CD4-positive, alpha-beta T cell treated with Interleukin-15 for 1 hour (primary cell): ENCODE measurements at regions not wholly inside any gene's neighbourhood (a gene's known extent, or its start where the extent isn't known, plus 50 kb on each side); places are given as distances from the start of the nearest gene placed in this dataset.
"Not testable (repeated sequence)": the region's sequence is repeated elsewhere in the genome, so short reads cannot be mapped to it uniquely, and the experiment has no call there.

ENCODE experiments used
- DNase-seq: peaks from one replicate; pipeline ENCODE4 v3.0.0-alpha.2; 2020

DNA sequence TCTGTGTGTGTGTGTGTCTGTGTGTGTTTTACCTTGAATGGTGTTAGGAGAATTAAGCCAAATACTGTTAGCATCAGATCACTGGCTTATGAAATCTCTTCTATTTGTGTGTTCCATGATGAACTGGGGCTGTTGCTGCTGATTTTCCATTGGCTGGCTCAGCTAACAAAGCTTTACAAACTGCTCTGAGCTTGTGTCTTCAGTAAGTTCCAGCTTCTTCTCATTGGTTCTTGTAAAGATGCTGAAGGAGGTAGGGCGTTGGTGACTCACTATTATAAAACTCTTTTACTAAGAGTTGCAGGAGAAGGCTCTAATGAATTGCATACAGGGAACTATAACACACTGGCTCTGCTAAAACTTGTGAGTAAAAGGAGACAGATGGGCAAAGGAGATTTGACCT is 136.4 kb upstream of the PRKCQ start:
- no peak for DNase-seq

DNA sequence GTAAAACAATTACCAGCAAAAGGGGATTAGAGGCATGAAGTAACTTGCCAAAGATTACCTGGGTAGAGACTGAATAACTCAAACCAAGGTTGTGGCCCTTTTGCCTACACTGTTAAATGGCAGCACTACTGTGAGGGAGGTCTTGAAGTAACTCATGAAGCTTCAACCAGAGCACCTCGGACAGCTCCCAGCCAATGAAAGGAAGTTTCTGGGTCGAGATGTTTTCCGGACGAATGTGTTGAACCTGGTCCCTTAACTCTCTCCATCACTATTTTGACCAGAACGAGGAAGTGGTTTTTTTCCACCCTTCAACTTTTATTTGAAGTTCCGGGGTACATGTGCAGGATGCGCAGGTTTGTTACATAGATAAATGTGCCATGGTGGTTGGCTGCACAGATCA is 133.6 kb upstream of the PRKCQ start:
- DNase-seq: no peak

DNA sequence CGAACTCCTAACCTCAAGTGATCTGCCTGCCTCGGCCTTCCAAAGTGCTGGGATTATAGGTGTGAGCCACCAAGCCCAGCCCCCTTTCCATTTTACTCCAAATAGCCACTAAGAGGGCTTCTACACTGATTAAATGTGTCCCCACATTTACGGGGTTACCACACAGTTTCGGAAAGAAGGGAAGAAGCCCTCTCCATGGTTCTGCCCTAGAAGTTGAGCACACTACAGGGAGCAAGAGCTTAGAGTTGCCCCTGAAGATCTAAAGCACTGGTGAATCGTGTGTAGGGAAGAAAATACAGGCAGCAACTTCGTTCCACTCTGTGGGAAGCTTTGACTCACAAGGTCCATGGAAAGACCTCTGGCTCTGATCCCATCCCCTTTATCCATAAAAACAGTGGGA is 133.0 kb upstream of the PRKCQ start:
- no peak for DNase-seq

DNA sequence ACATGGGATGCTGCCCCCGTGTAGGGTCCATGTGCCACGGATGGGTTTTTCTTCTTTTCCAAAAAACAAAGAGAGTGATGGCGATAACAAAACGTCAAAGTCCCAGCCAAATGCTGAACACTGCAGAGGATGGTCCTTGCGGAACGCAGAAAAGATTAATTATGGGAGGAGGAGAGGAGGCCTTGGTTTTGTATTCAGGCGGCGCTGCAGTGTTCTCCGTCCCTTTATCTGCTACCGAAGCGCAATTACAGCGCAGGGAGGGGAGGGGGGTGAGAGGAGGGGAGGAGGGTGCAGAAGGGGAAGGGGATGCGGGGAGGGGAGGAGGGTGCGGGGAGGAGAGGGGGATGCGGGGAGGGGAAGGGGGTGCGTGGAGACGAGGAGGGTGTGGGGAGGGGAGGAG is 131.8 kb upstream of the PRKCQ start:
- DNase-seq: no peak

DNA sequence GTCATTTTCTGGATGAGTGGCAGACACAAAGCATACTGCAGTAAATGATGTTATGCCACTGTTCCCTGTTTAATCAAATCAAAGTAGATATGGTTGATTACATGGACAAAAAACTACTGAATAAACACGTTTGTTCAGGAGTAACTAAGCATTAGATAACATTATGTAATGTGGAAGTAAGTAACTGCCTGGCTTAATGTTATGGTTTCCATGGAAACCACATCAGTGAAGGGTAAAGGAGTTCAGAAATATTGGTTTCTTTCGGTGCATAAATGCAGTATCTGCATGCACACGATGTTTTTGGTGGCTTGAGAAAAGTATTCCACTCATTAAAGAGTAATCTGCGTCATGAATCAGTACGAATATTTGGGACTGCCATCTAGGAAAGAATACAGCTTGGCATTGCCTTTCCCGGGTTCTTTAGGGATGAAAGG is 131.3 kb upstream of the PRKCQ start:
- no peak for DNase-seq

DNA sequence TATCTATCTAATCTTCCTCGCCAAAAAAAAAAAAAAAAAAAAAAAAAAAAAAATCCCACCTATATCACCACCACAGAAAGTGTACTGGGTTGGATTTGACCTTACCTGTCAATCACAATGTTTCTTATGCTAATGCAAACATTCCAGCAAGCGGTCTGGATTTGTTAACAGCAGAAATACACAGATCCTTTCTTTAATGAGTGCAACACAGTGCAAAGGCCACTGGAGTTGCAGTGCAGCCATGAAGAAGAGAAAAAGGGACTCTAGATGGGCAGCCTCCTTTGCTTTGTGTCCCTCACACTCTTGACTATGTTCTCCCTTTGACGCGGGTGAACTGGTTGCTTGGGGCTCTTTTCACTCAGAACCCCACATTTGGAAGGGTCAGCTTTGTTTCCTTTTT is 127.3 kb upstream of the PRKCQ start:
- no peak for DNase-seq

DNA sequence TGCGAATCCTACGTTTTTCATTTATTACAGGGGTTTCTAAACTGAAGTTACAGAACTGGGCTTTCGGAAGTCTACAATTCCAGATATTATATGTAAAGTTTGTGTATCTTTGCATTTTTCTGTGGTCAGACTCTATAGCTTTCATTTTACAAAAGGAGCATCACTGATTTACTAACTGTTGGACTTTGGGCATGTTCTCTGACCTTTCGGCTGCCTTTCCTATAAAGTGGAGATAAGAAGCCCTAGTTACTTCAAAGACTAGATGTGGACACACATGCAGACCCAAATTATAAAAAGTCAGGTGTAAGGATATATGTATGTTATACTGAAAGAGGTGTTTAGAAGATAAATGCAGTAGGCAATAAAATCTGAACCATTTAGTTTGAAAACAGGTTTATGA is 126.6 kb upstream of the PRKCQ start:
- no peak for DNase-seq

DNA sequence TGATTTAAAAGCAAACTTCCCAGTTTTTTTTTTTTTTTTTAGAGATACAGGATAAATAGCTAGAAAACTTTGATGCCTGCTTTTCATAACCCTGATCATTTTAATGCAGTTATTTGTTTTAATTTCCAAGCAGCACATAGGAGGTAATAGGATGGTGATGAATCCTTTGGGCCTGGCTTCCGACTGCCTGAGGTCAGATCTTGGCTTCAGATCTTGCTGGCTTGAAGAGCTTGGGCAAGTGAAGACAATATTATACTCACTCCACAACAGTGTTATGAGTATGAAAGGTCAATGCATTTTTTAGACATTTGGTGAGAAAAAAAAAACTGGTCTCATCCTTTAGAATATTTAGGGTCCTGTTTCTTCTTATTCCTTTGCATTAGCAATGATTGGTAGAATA is 124.8 kb upstream of the PRKCQ start:
- DNase-seq: no peak

DNA sequence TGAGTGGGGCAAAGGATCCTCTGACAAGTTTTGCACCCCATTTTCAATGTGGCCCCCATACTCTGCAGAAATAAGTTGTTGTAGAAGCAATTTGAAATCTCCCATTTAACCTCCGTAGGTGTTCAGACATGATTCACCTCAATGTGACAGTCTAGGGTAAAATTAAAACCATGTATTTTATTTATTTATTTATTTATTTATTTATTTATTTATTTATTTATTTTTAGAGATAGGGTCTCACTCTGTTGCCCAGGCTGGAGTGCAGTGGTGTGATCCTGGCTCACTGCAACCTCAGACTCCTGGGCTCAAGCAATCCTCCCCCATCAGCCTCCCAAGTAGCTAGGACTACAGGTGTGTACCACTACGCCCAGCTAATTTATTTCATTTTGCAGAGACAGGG is 122.8 kb upstream of the PRKCQ start:
- DNase-seq: not testable (repeated sequence)

DNA sequence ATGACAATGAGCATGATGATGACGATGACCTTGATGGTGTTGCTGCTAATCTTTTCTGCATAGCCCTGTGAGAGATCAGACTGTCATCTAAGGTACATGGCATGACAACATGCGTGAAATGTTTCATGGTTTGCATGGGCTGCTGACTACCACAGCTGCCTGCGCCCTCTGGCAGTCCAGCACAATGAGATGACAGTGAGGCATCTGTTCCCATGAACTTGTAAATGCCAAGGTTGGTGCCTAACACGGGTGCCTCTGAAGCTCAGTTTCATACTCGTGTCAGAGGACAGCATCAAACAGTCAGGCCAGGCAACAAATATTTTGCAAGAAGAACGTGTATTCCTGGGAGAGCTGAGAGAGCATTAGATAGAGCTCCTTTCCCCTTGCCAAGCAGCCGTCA is 122.0 kb upstream of the PRKCQ start:
- DNase-seq: no peak

DNA sequence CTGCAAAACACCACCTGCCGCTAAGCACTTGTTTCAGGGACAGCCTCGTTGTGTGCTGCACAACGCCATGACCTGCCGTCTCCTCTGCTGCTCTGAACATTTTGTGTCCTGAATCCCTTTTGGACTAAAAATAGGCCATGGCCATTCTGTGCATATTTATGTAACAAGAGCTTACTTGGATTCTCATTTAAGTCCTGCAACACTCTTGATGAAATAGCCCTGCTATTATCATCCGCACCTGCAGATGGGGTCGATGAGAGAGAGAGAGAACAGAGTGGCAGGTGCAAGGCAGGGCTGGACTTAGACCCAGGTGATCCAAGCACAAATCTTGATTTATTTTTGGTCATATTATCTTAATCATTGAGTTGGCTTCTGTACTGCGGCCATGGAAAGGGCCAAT is 121.2 kb upstream of the PRKCQ start:
- no peak for DNase-seq

DNA sequence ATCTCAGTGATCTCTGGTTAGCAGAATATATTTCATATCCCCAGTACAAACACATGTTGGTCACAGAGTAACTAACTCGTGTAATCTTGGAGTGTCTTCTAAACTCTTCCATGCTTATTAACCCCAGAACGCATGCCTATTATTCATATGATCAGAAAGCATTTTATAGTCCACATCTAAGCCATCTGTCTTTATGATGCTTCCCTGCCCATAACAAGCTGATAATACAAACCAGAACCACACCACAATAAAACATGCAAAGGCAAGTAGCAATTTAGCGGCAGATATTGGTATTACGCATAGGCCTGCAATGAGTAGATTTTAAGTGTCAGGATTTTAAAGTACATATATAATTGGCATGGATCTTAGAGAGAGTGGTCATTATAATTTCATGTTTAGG is 120.0 kb upstream of the PRKCQ start:
- DNase-seq: no peak

DNA sequence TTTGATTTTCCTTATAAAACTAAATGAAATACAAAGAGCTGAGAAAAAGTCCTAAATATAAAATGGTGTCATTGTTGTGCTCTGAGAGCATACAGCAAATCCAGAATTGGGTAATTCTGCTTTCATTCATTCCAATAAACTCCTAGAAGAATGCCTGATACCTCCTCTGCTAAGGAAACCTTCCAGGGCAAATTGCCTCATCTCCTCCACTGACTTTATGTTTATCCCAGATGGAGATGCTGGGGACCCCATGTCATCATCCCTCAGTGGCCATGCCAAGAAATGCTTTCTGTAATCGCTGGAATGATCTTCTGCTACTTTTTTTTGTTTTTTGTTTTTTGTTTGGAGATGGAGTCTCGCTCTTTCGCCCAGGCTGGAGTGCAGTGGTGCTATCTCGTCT is 119.3 kb upstream of the PRKCQ start:
- no peak for DNase-seq

DNA sequence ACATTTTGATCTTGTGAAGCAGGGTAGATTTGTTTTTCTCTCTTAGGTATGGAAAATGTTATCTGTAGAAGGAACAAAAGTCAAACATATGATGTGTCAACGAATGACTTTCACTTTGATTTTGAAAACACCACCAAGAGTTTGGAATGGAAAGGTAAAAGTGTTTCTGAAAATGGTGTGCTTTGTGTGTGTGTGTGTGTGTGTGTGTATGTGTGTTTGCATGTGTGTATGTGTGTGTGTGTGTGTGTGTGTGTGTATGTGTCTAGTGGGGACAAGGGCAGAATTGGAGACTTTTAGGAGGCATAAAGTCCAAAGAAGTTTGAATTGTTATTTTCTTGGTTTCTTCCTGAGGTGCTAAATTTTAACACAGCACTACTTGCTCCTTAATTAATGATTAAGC is 115.4 kb upstream of the PRKCQ start:
- no peak for DNase-seq

DNA sequence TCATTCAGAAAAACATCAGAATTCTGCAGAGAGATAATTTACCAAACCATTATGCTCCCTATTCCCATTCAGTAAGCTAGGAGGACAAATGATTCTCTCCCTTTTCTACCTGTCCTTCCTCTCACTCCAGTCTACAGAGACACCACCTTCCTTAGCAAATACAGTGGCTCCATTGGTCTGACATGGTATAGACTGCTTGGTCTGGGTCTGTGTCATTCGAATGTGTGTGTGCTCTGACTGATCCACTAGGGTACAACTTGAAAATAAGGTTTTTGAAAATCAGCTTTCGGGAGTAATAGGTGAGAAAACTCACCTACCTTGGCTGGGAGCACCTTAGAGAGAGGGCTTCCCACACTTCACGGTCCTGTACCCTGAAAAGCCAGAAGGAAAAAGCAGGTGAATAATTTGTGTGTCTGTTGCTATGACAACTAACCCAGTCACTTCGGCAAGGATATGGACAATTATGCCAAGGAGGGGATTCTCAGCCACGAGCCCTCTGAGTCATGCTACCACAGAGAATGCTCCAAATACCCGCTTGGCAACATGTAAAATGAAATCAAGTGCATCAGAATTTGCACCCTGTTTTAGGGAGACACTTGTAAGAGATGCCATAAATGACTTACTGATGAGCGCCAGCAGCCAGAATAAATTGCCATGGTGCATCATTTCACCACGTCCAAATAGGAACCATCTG is 114.5 kb upstream of the PRKCQ start:
- no peak for DNase-seq

DNA sequence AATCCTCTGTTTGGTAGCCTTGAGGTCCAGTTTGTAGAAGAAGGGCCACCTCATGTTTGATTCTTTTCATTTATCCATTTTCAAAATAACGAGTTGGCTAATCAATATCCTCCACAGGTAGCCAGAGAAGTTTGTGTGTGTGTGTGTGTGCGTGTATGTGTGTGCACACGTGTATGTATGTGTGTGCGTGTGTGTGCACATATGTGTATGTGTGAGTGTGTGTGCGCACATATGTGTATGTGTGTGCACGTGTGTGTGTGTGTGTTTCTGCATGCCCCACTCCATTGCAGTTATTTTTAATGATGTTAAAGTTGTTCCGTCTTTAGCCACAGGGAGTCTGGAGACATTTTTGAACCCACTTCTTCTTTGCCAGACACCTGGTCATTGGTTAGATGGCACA is 112.8 kb upstream of the PRKCQ start:
- DNase-seq: no peak

DNA sequence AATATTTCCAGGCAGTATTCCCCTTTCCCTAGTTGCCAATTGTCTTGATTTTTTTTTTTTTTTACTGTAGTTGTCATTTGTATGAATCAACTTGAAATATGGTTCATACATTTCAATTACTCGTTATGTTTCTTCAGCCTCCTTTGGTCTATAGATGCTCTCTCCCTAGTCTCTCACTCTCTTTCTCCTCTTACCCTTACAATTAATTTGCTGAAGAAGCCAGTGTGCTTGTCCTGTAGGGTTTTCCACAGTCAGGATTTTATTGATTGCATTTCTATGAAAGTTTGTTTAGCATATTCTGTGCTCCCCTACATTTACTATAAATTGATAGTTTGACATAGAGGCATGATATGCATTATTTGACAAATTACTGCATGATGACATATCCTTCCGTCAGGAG is 112.0 kb upstream of the PRKCQ start:
- DNase-seq: no peak

DNA sequence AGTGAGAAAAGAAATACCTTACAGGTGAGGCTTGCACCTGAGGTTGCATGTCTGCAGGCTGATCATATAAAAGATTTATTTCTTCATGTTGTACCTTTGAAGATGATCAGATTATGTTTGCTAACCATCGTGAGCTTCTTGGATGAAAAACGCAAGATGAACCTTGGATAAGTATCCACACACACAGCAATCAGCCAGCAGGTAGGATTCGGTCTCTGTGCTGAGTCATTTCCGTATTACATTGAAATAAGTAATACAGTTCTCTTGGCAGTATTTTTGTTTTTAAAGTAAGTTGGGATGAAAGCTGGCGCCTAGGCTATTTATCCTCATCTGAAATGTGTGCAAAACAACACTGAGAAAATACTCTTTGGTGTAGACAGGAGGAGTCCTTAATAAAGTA is 109.0 kb upstream of the PRKCQ start:
- no peak for DNase-seq

DNA sequence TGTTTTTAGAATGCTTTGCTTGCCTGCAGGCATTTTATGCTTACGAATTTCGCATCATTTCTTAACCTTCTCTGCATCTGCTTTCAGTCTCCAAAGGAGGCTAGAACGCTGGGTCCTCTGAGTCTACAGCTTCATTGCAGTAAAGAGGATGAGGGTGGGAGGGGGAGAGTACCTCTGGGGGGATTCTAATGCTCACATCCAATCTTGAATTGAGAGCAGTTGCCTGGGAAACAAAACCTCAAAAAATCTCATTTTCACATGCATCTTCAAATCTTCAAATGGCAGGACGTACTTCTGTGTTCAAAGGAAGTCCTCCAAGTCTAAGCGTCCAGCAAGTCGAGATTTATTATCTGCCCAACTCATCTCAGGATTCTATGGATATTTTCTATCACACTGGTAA is 100.7 kb upstream of the PRKCQ start:
- no peak for DNase-seq

DNA sequence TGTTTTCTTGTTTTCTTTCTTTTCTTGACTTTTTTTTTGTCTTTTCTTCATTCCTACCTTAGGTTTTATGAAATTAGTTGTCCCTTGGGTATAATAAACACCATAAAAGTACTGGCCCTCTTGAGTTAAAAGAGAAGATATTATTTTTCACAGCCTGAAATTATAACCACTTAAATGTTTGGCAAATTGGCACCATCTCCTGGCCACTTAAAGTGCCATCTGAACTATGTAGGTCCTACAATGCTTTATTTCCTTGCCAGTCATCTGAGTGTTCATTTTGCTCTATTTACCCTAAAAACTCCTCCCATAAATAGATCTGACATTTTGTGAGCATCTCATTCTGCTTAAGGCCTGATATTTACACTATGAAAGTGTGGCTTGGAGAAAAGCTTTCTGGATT is 98.9 kb upstream of the PRKCQ start:
- no peak for DNase-seq

DNA sequence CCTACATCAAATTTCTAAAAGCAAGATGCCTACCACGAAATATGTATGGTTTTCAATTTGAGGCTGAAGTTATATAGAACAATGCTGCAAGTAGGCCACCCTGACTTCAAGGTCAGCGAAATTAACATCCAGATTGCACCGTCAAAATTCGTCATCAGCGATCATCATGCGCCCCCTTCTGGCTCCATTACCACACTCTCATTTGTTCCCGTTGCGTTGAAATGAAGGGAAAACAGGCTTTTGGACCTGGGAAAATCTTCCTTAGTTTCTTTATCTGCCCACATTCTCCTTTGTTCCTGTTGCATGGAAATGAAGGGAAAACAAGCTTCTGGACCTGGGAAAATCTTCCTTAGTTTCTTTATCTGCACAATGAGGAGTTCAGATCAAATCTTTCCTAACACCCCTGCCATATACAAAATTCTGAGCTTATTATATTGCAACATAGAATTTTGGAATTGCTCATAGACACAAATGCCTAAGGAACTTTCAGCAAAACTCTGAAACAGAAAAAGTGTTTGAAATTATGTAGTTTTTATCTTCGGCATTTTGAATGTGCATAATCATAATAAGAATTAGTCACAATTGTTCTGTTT is 98.2 kb upstream of the PRKCQ start:
- peak; percentile 21 for DNase-seq

DNA sequence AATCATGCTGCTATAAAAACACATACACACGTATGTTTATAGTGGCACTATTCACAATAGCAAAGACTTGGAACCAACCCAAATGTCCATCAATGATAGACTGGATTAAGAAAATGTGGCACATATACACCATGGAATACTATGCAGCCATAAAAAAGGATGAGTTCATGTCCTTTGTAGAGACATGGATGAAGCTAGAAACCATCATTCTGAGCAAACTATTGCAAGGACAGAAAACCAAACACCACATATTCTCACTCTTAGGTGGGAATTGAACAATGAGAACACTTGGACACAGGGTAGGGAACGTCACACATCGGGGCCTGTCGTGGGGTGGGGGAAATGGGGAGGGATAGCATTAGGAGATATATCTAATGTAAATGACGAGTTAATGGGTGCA is 97.1 kb upstream of the PRKCQ start:
- DNase-seq: not testable (repeated sequence)

DNA sequence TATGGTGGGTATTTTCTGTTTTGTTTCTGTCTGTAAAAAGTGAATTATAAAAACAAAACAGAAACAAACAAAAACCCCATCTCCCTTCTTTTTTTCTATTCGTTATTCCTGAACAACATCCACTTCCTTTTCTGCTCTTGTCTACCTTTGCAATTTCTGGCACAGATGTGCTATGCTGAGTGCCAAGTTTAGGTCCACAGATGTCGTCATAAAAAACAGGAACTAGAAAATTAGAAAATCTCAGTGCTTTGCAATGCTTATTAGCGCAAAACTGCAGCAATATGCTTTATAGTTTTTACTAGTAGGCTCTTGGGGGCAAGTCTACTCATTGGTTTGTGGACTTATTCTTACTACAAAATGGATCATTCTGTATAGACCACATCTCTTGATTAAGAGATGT is 94.2 kb upstream of the PRKCQ start:
- DNase-seq: no peak

DNA sequence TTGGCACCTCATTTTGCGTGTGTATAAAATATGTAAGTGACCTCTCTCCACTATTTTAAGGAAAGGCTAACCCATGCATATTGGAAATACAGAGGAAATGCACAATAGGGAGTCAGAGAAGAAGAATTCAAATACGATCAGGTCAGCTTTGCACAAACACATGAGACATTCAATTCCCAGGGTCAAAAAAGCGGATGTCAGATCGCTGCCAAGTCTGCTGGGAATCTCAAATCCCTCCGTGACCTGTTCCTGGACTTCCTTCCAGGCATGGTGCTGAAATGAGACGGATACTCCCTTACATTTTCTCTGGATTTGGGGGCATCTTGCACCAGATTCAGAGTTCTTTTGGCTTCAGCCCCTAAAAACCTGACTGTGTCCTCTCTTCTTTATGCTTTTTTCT is 91.9 kb upstream of the PRKCQ start:
- no peak for DNase-seq

DNA sequence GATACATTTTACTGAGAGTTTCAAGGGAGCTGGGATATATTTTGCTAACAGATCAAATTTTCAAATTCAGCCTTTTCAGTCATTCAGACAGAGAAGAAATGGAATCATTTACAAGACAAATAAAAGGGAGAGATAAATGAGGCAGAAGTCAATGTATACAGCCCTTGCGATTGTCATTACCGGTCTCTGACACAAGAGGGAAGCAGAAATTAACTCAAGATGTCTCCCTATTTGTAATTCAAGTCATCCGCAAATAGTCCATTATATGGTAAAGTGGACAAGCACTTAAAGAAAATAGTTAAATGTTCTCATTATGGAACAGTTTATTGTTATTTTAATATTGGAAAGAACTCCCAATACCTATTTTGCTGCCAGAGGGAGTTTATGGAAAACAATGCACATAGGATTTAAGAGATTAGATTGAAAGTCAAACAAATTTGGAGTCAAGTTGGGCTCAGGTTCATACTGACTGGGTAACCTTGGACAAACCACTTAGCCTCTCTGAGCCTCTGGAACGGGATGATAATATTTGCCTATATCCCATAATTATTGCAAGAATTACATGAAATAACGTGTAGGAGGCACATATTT is 89.3 kb upstream of the PRKCQ start:
- no peak for DNase-seq
